ENCODE measurements at regions not wholly inside any gene's neighbourhood (a gene's known extent, or its start where the extent isn't known, plus 50 kb on each side); places are given as distances from the start of the nearest gene placed in this dataset.

GRCh38 chr14:101482066-101482465 is 79.2 kb upstream of the DIO3 start:
- no peak for DNase-seq (ENCODE audit: low read depth)

DNA sequence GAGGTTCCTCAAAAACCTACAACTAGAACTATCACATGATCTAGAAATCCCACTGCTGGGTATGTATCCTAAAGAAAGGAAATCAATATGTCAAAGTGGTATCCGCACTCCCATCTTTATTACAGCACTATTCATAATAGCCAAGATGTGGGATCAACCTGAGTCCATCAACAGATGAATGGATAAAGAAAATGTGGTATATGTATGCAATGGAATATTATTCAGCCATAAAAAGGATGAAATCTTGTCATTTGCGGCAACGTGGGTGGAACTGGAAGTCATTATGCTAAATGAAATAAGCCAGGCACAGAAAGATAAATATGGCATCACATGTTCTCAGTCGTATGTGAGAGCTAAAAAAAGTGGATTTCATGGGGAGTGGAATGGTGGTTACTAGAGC is 77.5 kb upstream of the DIO3 start:
- DNase-seq (ENCODE audit: low read depth), result no peak

DNA sequence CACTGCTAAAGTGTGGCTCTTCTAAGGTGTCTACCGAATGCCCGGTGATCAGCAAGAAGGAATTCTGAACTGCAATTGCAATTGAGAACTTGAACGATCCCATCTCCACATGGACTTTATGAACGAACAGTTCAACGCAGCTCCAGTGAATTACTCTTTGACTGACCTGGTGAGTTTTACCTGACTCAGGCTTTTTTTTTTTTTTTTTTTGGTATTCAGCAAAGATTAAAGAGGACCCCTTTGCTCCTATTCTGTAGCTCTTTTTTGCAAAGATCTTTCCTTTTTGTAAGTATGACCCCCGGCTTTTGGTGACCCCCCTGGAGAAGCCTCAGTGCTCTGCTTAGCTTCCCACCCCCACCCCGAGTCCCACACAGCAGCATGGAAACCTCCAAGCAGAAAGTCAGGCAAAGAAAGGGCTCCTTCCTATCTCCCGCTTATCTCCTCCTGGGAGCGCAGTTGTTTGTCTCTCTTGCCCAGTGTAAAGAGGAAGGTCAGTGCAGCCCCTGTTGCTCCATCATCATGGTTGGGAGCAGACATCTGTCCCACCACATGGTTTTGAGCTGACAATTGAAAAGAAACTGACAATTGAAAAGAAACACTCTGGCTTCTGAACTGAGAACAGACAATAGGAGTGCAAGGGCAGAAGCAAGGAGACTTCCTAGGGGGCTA is 72.1 kb upstream of the DIO3 start:
- DNase-seq (ENCODE audit: low read depth), result no peak

DNA sequence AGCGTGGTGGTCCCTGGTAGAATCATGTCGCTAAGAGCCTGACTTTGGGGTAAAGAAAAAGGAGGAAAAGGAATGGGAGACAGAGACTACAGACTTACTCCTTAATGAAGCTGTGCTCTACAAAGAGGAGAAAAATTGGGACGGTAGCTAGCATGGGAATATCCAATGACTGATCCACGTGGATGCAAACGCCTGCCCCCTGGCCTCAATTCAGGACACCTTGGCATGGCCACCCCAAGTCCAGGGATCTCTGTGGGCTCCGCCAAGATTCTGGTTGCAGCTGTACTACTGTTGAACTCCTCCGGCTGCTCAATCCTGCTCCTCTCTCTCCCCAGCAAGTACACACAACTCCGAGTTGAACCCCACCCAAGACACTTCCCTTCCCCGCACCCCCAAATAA is 70.5 kb upstream of the DIO3 start:
- DNase-seq (ENCODE audit: low read depth), result no peak

- no peak for DNase-seq (ENCODE audit: low read depth)
Measured at GRCh38 chr14:101491841-101492240, 69.5 kb upstream of the DIO3 start.

GRCh38 chr14:101492716-101493115 is 68.6 kb upstream of the DIO3 start:
- DNase-seq (ENCODE audit: low read depth), result no peak

GRCh38 chr14:101494826-101495225 is 66.5 kb upstream of the DIO3 start:
- no peak for DNase-seq (ENCODE audit: low read depth)

- no peak for DNase-seq (ENCODE audit: low read depth)
Measured at GRCh38 chr14:101495284-101495683, 66.0 kb upstream of the DIO3 start.

DNA sequence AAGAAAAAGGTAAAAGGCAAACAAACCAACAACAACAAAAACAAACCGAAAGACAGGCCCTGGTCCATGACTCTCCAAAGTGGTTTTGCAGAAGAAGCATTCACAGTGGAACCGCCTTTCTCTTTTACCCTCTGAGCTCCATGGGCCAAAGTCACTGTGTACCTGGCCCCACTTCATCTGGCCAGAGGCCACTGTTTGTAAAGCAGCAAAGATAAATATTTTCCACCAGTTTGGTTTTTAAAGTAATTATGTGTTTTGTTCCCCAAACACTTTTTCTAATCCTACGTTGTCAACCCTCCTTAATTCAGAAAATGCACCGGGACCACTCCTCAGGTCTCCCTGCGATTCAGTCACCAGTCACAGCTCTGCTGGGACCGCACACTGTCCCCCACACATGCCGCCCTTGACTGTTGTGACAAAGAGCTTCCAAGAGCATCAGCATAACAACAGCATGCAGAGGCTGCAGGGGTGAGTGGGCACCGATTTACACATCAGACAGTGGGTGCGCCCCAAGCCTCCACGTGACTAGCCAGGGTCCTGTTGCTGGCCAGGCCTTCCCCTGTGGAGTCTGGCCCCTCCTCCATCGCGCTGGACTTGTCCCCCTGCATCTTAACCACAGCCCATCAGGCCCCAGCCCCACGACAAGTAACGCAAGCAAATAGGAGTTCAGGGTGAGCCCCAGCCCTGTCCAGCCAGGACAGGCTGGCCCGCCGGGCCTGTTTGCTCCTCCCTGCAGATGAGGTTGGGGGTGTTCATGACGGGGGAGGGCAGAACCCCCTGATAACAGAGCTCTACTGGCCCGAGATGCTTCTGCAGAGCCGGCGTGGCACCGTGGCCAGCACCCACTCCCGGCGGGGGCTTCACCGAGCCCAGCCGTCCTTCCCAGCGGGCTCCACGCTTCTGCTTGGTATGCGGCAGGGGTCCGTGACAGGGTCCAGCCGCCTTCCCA is 65.2 kb upstream of the DIO3 start:
- no peak for DNase-seq (ENCODE audit: low read depth)

DNA sequence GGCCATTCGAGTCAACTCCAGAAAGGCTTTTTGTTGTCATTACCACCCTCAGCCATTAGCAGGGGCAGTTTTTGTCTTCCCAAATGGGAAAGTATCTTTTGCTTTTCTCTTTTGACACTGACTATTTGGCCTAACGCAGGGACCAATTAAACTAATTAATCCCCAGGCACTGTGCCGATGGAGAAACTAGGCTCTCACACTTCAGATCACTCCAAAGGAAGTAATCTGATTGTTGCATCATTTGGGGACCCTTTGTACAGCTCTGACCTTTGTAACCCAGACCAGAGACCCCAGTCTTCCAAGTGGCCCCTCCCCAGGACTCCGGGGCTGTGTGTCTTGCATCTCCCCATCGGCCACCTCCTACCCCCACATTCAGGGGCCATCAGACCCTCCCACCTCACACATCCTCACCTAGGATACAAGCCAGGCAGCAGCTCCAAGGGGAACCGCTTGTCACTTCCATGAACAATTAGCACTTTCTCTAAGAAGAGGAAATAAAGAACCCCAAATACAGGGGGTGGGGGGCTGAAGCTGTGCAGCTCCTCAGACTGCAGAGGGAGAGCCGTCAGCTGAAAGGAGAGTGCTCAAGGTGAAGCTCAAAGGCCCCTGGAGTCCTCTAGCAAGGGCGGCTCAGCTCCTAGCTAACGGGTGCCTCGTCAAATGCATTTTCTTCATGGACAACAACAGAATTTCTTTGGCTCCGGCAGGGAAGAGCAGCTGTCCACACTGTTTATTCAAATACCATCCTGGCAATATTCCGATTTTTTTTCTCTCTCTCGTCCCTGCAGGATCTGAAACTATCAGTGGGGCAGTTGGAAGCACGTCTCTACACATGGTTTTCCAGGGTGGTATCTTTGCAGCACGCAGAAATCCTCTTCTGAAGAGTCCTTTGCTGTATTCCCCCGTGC is 64.3 kb upstream of the DIO3 start:
- no peak for DNase-seq (ENCODE audit: low read depth)

- no peak for DNase-seq (ENCODE audit: low read depth)
Measured at GRCh38 chr14:101497684-101498525, 63.4 kb upstream of the DIO3 start.

- DNase-seq (ENCODE audit: low read depth), result no peak
Measured at GRCh38 chr14:101498526-101498860, 62.8 kb upstream of the DIO3 start.

GRCh38 chr14:101499080-101499479 is 62.2 kb upstream of the DIO3 start:
- DNase-seq (ENCODE audit: low read depth), result no peak

GRCh38 chr14:101499513-101499912 is 61.8 kb upstream of the DIO3 start:
- no peak for DNase-seq (ENCODE audit: low read depth)

DNA sequence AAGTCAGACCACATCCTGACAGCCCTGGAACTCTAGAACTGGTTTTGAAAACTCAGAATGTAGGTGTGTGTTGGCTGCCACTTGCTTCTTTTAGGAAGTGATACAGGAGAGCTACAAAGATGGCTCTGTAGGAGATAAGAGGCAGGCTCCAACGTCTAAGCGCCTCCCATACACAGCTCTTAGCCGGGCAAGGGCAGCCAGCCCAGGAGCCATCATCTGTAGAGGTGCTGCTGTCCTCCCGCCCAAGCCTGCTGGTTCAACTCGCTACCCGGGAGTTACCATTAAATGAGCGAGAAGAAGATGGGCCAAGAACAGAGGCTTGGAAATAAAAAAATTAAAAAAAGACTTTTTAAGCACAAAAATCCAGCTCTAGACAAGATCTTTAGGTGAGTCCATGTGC is 61.2 kb upstream of the DIO3 start:
- no peak for DNase-seq (ENCODE audit: low read depth)

GRCh38 chr14:101500681-101501080 is 60.6 kb upstream of the DIO3 start:
- DNase-seq (ENCODE audit: low read depth), result no peak

- DNase-seq (ENCODE audit: low read depth), result no peak
Measured at GRCh38 chr14:101501341-101501740, 60.0 kb upstream of the DIO3 start.

GRCh38 chr14:101501858-101502615 is 59.3 kb upstream of the DIO3 start:
- DNase-seq (ENCODE audit: low read depth), result no peak

DNA sequence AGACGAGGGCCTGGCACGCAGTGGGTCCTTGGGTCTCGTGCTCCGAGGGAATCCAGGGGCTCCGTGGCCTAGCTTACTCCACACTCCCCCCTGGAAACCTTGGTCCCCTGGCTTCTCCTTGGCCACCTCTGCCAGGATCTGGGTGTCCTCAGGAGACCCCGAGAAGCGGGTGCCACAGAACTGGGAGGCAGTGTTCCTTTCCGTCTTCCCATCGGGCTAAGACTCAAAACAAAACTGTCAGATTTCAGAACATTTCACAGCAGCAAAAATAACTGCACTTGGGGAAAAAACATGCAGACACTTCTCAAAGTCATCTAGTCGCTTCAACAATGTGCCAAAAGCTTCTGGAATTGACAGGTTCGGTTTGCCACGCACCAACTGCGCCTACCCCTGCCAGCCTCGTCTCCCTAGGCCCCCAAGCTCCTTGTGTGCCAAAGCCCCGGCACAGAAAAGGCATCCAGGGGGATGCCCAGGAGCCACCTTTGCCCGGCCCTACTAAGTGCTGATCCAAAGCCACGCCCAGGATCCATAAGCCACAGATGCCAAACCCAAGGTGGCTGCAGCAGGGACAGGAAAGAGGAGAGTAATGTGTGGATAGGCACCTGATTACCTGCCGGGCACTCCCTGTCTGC is 58.4 kb upstream of the DIO3 start:
- DNase-seq (ENCODE audit: low read depth), result no peak

DNA sequence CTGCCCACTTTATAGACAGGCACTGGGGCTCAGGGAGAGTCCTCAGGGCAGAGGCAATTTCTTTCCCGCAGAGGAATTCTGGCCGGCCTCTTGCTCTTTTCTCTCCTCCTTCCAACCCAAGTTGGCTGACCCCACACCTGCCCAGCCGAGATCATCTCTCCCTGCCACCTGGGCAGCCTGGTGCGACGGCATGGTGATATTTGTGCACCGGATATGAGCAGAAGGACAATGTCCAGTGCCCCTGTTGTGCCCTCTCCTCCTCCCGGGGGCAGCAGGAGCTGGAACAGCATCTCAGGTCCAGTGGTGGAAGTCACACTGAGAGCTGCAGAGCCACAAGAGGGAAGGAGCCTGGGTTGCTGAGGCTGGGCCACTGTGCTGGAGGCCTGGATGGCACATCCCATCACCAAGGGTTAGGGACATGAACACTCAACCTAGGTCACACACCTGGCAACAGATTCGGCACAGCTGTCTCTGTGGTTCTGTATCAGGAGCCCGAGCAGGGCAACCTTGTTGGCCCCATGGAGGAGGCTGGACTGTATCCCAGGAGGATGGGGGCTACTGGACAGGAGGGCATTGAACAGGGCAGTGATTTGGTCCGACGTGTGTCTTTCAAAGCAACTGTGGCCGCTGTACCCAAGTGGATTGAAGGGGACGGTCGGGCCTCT is 57.7 kb upstream of the DIO3 start:
- no peak for DNase-seq (ENCODE audit: low read depth)

Measured in stimulated activated CD8-positive, alpha-beta memory T cell treated with anti-CD3 and anti-CD28 coated beads, Interleukin-12 subunit alpha, Interleukin-12 subunit beta, amount 100 ng/mL, for 4 hours (primary cell).